Sigmoid colon (tissue), 6 donors: ENCODE measurements at regions not wholly inside any gene's neighbourhood (a gene's known extent, or its start where the extent isn't known, plus 50 kb on each side); places are given as distances from the start of the nearest gene placed in this dataset.

Source experiments
- DNase-seq: peaks from one replicate; pipeline ENCODE4 v3.0.0-alpha.2; 2019
- H3K27ac ChIP-seq, 4 donors: fragments of 200-600 bp; sonication (generic); one replicate each; pipeline ENCODE4 v1.5.1; 2016 to 2019; ENCODE audit warnings: mild to moderate bottlenecking in 1 of 4
- H3K27me3 ChIP-seq, 3 donors: fragments of 200-600 bp; sonication (generic); one replicate each; pipeline ENCODE4 v1.5.1; 2019; ENCODE audit warnings: mild to moderate bottlenecking in 1 of 3
- H3K36me3 ChIP-seq, 4 donors: fragments of 200-600 bp; sonication (generic); one replicate each; pipeline ENCODE4 v1.5.1; 2016 to 2019
- H3K4me1 ChIP-seq, 4 donors: fragments of 200-600 bp; sonication (generic); one replicate each; pipeline ENCODE4 v1.5.1; 2017 to 2019
- H3K4me3 ChIP-seq, 4 donors: fragments of 200-600 bp; sonication (generic); one replicate each; pipeline ENCODE4 v1.5.1; 2017 to 2019; ENCODE audit warnings: mild to moderate bottlenecking in 2 of 4, moderate library complexity in 1 of 4
- H3K9me3 ChIP-seq, 4 donors: fragments of 200-600 bp in 3 of 4; sonication (generic) in 3 of 4; one replicate each; pipeline versions ENCODE4 v1.5.1 to v1.6.1; 2013 to 2019
- CTCF ChIP-seq, 4 experiments: fragments of 450-650 bp in 3 of 4; fragments of 200-600 bp in 1 of 4; IDR thresholded peaks; one replicate each; pipeline ENCODE4 v1.5.1; 2016 to 2019; ENCODE audit warnings: antibody characterized with exemption in 4 of 4, mild to moderate bottlenecking in 3 of 4, moderate library complexity in 2 of 4
- EP300 ChIP-seq, 4 donors: sonication (generic); formaldehyde crosslinking; IDR thresholded peaks; one replicate each; pipeline ENCODE4 v1.6.1; 2017; ENCODE audit warnings: antibody characterized with exemption in 4 of 4
- POLR2A ChIP-seq, 2 donors: fragments of 450-650 bp; IDR thresholded peaks; one replicate each; pipeline ENCODE4 v1.6.1; 2016; ENCODE audit warnings: antibody characterized with exemption in 2 of 2, mild to moderate bottlenecking in 2 of 2, moderate library complexity in 2 of 2
- POLR2AphosphoS5 ChIP-seq, 4 donors: sonication (generic); formaldehyde crosslinking; IDR thresholded peaks; one replicate each; pipeline ENCODE4 v1.6.1; 2017; ENCODE audit warnings: antibody characterized with exemption in 4 of 4
- WGBS, 2 donors: extraction: QIAGEN DNeasy Blood & Tissue Kit; methylation state at CpG; one replicate each; pipeline ENCODE4 v1.1.7; 2013; 5-methylcytosine and 5-hydroxymethylcytosine counted together
- intact Hi-C: fragments of 100-400 bp; cut with DNase I; formaldehyde crosslinking; loops from one replicate; pipeline ENCODE4 v1.15.1; 2023
- donor health status: healthy with polysubstance abuse.
- donor health status: healthy.

- Histone ChIP-seq H3K4me1 (no peaks in the 10 kb centered on the region), H3K36me3 (no peaks in the 10 kb centered on the region), H3K27ac (no peak overlapping the region), H3K27me3 (no peaks in the 10 kb centered on the region), H3K9me3 (no peaks in the 10 kb centered on the region), H3K4me3 (no peak overlapping the region)
- intact Hi-C loops = no loop called here
- DNase-seq = no peak
- WGBS, 2 donors = 88 to 96% methylated on average over 6 of the region's 6 CpGs
- TF ChIP-seq POLR2AphosphoS5 (IDR thresholded peaks at IDR 0.05) (no peak), CTCF (IDR thresholded peaks at IDR 0.05) (no peak), POLR2A (IDR thresholded peaks at IDR 0.05) (no peak), EP300 (IDR thresholded peaks at IDR 0.05) (no peak)
Measured at GRCh38 chr6:138653435-138653834, 120.1 kb upstream of the CCDC28A start.

DNA sequence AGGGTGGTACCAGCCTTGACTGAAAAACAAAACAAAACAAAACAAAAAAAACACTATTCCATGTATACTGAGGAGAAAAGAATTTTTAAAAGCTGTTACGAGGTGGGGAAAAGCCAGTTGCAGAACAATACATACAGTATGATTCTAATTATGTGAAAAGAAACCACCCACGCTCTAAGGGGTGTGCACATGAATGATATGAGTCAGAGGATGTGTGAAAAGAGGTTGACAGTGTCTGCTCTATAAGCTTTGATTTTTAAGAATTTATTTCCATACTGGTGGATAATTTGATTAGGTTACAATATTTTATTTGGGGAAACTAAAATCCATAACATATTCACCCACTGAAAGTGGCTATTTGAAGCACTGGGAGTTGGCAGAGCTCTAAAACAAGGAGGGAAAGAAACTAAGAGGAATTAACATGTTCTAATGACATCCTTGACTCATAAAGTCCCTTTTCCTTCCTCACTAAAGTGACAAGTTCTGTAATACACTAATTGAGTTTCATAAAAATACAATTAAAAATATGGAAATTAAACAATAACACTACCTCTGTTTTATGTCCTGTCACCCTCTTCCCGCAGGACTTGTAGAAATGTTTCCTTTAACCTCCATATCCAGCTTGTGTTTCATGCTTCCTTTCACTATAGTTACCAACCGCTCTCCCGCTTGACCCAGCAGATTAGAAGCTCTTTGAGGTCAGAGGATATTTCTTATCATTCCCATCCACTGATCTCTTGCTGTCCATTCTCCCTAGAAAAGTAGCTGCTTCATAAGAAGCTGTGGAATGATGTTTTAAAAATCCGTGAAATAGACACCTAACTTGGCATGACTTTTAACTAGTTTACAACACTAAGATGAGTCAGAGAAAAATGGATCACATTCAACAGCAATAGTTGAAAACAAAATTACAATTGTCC lies 118.6 kb upstream of the CCDC28A start:
- no peak overlapping the region for H3K4me3 ChIP-seq
- DNase-seq = no peak
- H3K36me3 ChIP-seq = no peaks in the 10 kb centered on the region
- H3K27ac ChIP-seq = no peak overlapping the region
- H3K27me3 ChIP-seq = no peaks in the 10 kb centered on the region
- no peaks in the 10 kb centered on the region for H3K4me1 ChIP-seq
- intact Hi-C loops = no loop called here
- H3K9me3 ChIP-seq = no peaks in the 10 kb centered on the region
- WGBS, 2 donors = 77 to 84% methylated on average over 6 of the region's 6 CpGs
- TF ChIP-seq EP300 (IDR thresholded peaks at IDR 0.05) (no peak), CTCF (IDR thresholded peaks at IDR 0.05) (no peak), POLR2AphosphoS5 (IDR thresholded peaks at IDR 0.05) (no peak), POLR2A (IDR thresholded peaks at IDR 0.05) (no peak)

DNA sequence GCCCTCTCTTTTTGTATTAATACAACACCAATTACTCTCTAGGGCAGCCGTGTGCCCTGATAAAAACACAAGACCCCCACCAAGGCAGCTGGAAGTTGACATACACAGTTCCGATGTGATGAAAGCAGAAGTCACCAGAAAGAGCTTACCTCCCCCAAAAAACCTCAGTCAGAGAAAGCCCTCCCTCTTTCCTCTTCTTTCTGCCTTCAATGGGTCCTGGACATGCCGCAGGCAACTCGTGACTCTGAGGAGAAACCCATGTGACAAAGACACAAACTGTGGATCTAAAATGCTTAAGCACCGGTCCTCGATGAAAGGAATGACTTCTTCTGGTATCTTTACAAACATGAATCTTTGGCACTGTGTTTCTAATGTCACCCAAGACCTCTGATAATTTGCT lies 117.7 kb upstream of the CCDC28A start:
- H3K27me3 ChIP-seq = no peaks in the 10 kb centered on the region
- DNase-seq = no peak
- no peaks in the 10 kb centered on the region for H3K4me1 ChIP-seq
- H3K27ac ChIP-seq = no peak overlapping the region
- H3K36me3 ChIP-seq = no peaks in the 10 kb centered on the region
- no peak overlapping the region for H3K4me3 ChIP-seq
- WGBS, 2 donors = 88 to 95% methylated on average over 6 of the region's 6 CpGs
- no peaks in the 10 kb centered on the region for H3K9me3 ChIP-seq
- TF ChIP-seq POLR2A (IDR thresholded peaks at IDR 0.05) (no peak), CTCF (IDR thresholded peaks at IDR 0.05) (no peak), POLR2AphosphoS5 (IDR thresholded peaks at IDR 0.05) (no peak), EP300 (IDR thresholded peaks at IDR 0.05) (no peak)
- intact Hi-C loops = no loop called here

GRCh38 chr6:138656364-138657064 lies 117.1 kb upstream of the CCDC28A start:
- no peak for DNase-seq
- Histone ChIP-seq H3K27ac (no peak overlapping the region), H3K9me3 (no peaks in the 10 kb centered on the region), H3K4me3 (no peak overlapping the region), H3K27me3 (no peaks in the 10 kb centered on the region), H3K4me1 (no peaks in the 10 kb centered on the region), H3K36me3 (no peaks in the 10 kb centered on the region)
- WGBS, 2 donors = 89 to 91% methylated on average over 7 of the region's 7 CpGs
- TF ChIP-seq POLR2A (IDR thresholded peaks at IDR 0.05) (no peak), POLR2AphosphoS5 (IDR thresholded peaks at IDR 0.05) (no peak), EP300 (IDR thresholded peaks at IDR 0.05) (no peak), CTCF (IDR thresholded peaks at IDR 0.05) (no peak)
- intact Hi-C loops = no loop called here
